GM12872 (cell line): ENCODE measurements at regions not wholly inside any gene's neighbourhood (a gene's known extent, or its start where the extent isn't known, plus 50 kb on each side); places are given as distances from the start of the nearest gene placed in this dataset.

Experiments
- CTCF ChIP-seq: IDR thresholded peaks from 3 replicates; pipeline ENCODE4 v1.5.1; 2011; ENCODE audit warnings: low read depth, mild to moderate bottlenecking, low read length, moderate library complexity; ENCODE audit not compliant: insufficient read depth

DNA sequence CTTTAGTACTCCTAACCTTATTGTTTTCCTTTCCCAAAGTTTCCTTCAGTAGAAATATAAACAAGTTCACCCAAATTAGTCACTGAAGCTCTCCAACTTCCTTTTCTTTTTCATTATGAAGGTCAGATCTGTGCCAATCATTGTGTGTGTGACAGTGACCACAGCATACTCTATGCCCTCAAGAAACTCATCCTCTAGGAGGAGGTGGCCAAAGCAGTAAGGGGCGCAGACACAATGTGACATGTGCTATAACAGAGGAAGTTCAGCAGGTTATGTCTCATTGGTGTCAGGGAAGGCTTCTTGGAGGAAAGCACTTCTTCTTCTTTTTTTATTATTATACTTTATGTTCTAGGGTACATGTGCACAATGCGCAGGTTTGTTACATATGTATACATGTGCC is 60.0 kb upstream of the PSME4 start:
- TF ChIP-seq CTCF = no peak

DNA sequence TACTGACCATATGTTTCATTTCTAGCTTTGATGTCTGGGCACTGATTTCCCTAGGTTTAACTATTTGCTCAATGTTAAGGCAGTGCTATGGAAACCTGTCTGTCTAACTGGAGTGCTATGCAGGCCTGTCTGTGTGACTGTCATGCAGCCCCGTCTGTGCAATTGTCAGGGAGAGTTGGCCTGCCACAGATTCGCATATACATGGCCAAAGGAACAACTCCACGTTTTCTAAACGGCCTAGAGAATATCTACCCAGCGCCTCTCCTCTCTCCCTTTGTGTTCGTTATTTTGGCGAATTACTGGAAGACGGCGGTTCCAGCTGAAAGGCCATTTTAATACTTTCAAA is 59.6 kb upstream of the PSME4 start:
- TF ChIP-seq CTCF = no peak

DNA sequence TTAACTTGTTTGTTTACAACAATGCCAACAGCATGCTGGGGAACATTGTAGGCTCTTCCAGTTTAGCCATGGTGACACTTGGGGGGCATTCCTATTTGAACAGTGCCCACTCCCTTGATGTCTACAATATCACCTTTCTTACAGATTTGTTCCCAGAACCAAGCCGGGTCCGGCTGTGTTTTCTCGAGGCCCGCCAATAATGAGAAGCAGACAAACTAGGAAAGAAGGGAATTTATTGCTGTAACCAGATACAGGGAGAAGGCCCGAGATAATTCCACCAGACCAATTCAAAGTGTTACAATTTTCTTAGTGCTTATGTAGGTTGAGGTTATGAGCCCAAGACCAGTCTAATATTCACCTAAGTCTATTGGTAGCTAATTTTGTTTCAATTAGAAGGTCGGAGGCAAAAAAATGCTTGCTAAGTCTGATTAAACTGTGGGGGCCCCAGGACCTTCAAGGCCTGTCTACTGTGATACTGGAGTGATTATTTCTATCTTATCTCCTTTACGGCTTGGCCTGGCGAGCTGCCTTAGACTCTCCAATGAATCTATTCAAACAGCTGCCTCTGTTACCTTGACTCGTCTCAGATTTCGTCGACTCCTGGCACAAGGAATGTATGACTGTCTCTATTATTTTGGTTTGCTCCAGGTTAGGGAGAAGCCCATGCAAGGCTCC is 59.1 kb upstream of the PSME4 start:
- no peak for TF ChIP-seq CTCF

GRCh38 chr2:54024576-54024975 is 53.8 kb upstream of the PSME4 start:
- no peak for TF ChIP-seq CTCF

DNA sequence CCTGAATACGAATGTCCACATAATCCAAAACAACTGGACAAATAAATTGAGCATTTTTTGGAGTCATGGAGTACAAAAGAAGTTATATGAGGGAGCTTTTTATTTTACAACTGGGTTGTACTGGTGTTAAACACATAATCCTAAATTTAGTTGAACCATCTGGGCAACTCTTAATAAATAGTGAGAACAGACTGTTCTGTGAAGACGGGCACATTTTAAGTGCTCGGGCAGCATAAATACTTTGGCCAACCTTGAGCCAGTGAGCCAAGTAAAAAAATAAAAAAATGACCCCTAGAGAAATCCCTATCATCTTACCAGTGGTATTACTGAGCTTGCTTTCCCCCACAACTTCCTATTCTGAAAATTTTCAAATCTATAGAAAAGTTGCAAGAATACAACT is 50.9 kb upstream of the PSME4 start:
- no peak for TF ChIP-seq CTCF

GRCh38 chr2:54020793-54021414 is 50.1 kb upstream of the PSME4 start:
- no peak for TF ChIP-seq CTCF
